ENCODE measurements at regions not wholly inside any gene's neighbourhood (a gene's known extent, or its start where the extent isn't known, plus 50 kb on each side); places are given as distances from the start of the nearest gene placed in this dataset.

GRCh38 chr18:27556741-27557140 lies 371.6 kb upstream of the CHST9 start:
- intact Hi-C loops (cut with micrococcal nuclease) = no loop called here

DNA sequence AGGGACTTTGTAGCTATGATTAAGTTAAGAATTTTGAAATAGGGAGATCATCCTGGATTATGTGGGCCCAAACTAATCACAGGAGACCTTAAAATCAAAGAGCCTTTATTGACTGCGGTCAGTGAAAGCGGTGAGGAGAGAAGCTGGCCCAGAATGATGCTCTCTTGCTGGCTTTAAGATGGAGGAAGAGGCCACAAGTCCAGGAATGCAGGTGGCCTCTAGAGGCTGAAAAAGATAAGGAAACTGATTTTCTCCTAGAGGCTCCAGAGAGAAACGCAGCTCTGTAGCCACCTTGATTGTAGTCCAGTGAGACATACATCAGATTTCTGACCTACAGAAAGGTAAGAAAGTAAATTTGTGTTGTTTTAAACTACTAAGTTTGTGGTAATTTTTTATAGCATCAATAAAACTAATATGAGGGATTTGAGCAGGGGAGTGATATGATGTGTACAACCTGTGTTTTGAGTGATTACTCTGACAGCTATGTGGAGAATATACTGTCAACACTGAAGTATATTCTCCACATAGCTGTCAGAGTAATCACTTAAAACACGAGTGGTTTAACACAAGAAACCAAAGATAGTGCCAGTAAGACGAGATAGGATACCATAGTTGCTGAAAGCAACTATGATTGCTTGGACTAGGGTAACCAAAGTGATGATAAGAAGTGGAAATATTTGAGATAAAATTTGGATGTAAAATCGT lies 364.4 kb upstream of the CHST9 start:
- BruUV-seq (replicated peaks) = no TSS peak
- Histone ChIP-seq H3K9me2 (ENCODE audit: insufficient read depth) (no peaks in the 10 kb centered on the region), H3K9me3 (ENCODE audit: control insufficient read depth in 1 of 2, insufficient read depth in 1 of 2, low read depth in 1 of 2, low read length in 2 of 2) (peaks cover 0 to 5% of the 10 kb centered on the region in 2 experiments; a peak in 1 of 4 replicates), H3K27me3 (ENCODE audit: insufficient read depth, low read length) (no peaks in the 10 kb centered on the region), H3K4me2 (ENCODE audit: low read length) (no peak overlapping the region), H3K36me3 (ENCODE audit: control insufficient read depth in 1 of 2, insufficient read depth in 2 of 2, low read length in 2 of 2) (no peaks in the 10 kb centered on the region), H3K4me1 (ENCODE audit: control insufficient read depth in 1 of 2, insufficient read depth in 2 of 2, low read length in 2 of 2) (no peaks in the 10 kb centered on the region), H3K27ac (ENCODE audit: low read depth, low read length) (no peak overlapping the region), H3K4me3 (replicated peaks in 1 of 2; ENCODE audit: low read depth in 1 of 2, low read length in 2 of 2) (no peak overlapping the region), H3K79me2 (ENCODE audit: insufficient read depth, low read length) (no peaks in the 10 kb centered on the region), H3K9ac (ENCODE audit: low read length) (no peak overlapping the region), H4K20me1 (ENCODE audit: insufficient read depth) (no peaks in the 10 kb centered on the region), H2AFZ (ENCODE audit: low read depth, low read length, poor library complexity, severe bottlenecking) (no peak overlapping the region)
- ChIA-PET RAD21 (ENCODE audit: low non-redundant PET in 1 of 2, low total read pairs in 2 of 2, uncharacterized antibody in 2 of 2, unreplicated experiment in 2 of 2) (no interaction called here), CTCF (no interaction called here), POLR2A (no interaction called here)
- ATAC-seq = no peak
- intact Hi-C loops (cut with micrococcal nuclease) = no loop called here
- no peak for DNase-seq (ENCODE audit: low read depth, low spot score)
- no peak for TF ChIP-seq POLR2AphosphoS5 (IDR thresholded peaks at IDR 0.05; ENCODE audit: low read depth, low read length)
- TF ChIP-seq ZNF274 (IDR thresholded peaks at IDR 0.05; ENCODE audit: low read depth, low read length) = no peak
- no peak for TF ChIP-seq ZFX (IDR thresholded peaks at IDR 0.05)
- TF ChIP-seq, protein P1, sequence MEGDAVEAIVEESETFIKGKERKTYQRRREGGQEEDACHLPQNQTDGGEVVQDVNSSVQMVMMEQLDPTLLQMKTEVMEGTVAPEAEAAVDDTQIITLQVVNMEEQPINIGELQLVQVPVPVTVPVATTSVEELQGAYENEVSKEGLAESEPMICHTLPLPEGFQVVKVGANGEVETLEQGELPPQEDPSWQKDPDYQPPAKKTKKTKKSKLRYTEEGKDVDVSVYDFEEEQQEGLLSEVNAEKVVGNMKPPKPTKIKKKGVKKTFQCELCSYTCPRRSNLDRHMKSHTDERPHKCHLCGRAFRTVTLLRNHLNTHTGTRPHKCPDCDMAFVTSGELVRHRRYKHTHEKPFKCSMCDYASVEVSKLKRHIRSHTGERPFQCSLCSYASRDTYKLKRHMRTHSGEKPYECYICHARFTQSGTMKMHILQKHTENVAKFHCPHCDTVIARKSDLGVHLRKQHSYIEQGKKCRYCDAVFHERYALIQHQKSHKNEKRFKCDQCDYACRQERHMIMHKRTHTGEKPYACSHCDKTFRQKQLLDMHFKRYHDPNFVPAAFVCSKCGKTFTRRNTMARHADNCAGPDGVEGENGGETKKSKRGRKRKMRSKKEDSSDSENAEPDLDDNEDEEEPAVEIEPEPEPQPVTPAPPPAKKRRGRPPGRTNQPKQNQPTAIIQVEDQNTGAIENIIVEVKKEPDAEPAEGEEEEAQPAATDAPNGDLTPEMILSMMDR (IDR thresholded peaks at IDR 0.05 in 2 of 3, conservative IDR thresholded peaks at IDR 0.05 in 1 of 3; ENCODE audit: borderline replicate concordance in 1 of 3, insufficient read depth in 1 of 3, low read depth in 2 of 3, low read length in 2 of 3) = peak in 2 of 3 experiments; percentile 14 to 16; a peak in 1 of 6 replicates
- TF ChIP-seq JUND (IDR thresholded peaks at IDR 0.05) = no peak
- no peak for TF ChIP-seq POLR2A (IDR thresholded peaks at IDR 0.05; ENCODE audit: borderline replicate concordance, extremely low read depth, insufficient read depth, insufficient read length)
- TF ChIP-seq EZH2 (IDR thresholded peaks at IDR 0.05) = no peak

More at GRCh38 chr18:27556741-27557140, 371.6 kb upstream of the CHST9 start:
- Histone ChIP-seq H3K9me2 (ENCODE audit: insufficient read depth) (no peaks in the 10 kb centered on the region), H3K27ac (ENCODE audit: low read depth, low read length) (no peak overlapping the region), H3K4me3 (replicated peaks in 1 of 2; ENCODE audit: low read depth in 1 of 2, low read length in 2 of 2) (no peak overlapping the region), H2AFZ (ENCODE audit: low read depth, low read length, poor library complexity, severe bottlenecking) (no peak overlapping the region), H3K4me1 (ENCODE audit: control insufficient read depth in 1 of 2, insufficient read depth in 2 of 2, low read length in 2 of 2) (no peaks in the 10 kb centered on the region), H4K20me1 (ENCODE audit: insufficient read depth) (no peaks in the 10 kb centered on the region), H3K4me2 (ENCODE audit: low read length) (no peak overlapping the region), H3K27me3 (ENCODE audit: insufficient read depth, low read length) (no peaks in the 10 kb centered on the region), H3K9me3 (ENCODE audit: control insufficient read depth in 1 of 2, insufficient read depth in 1 of 2, low read depth in 1 of 2, low read length in 2 of 2) (0 out of 4 replicates have a peak, but pooled peaks cover 0 to 4% of the 10 kb centered on the region in 2 experiments), H3K36me3 (ENCODE audit: control insufficient read depth in 1 of 2, insufficient read depth in 2 of 2, low read length in 2 of 2) (no peaks in the 10 kb centered on the region), H3K9ac (ENCODE audit: low read length) (no peak overlapping the region), H3K79me2 (ENCODE audit: insufficient read depth, low read length) (no peaks in the 10 kb centered on the region)
- BruUV-seq (replicated peaks) = no TSS peak
- ChIA-PET POLR2A (no interaction called here), CTCF (no interaction called here), RAD21 (ENCODE audit: low non-redundant PET in 1 of 2, low total read pairs in 2 of 2, uncharacterized antibody in 2 of 2, unreplicated experiment in 2 of 2) (no interaction called here)
- TF ChIP-seq, protein P2, sequence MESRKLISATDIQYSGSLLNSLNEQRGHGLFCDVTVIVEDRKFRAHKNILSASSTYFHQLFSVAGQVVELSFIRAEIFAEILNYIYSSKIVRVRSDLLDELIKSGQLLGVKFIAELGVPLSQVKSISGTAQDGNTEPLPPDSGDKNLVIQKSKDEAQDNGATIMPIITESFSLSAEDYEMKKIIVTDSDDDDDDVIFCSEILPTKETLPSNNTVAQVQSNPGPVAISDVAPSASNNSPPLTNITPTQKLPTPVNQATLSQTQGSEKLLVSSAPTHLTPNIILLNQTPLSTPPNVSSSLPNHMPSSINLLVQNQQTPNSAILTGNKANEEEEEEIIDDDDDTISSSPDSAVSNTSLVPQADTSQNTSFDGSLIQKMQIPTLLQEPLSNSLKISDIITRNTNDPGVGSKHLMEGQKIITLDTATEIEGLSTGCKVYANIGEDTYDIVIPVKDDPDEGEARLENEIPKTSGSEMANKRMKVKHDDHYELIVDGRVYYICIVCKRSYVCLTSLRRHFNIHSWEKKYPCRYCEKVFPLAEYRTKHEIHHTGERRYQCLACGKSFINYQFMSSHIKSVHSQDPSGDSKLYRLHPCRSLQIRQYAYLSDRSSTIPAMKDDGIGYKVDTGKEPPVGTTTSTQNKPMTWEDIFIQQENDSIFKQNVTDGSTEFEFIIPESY (IDR thresholded peaks at IDR 0.05; ENCODE audit: extremely low read depth, insufficient replicate concordance, low read length) = no peak
- ATAC-seq = no peak
- no peak for DNase-seq (ENCODE audit: low read depth, low spot score)

All from HCT116 (cell line).